ENCODE measurements at regions not wholly inside any gene's neighbourhood (a gene's known extent, or its start where the extent isn't known, plus 50 kb on each side); places are given as distances from the start of the nearest gene placed in this dataset.

GRCh38 chr1:65679773-65680172, 112.9 kb upstream of the PDE4B start:
- Histone ChIP-seq H3K4me3 (ENCODE audit: low read length in 2 of 2) (no peak overlapping the region), H3K4me1 (ENCODE audit: control insufficient read depth, insufficient read depth, low read length) (no peaks in the 10 kb centered on the region), H3K36me3 (ENCODE audit: control insufficient read depth in 2 of 2, insufficient read depth in 2 of 2, low read length in 2 of 2) (no peaks in the 10 kb centered on the region), H3K9me3 (ENCODE audit: control insufficient read depth in 2 of 2, low read length in 2 of 2) (no peaks in the 10 kb centered on the region), H3K27me3 (ENCODE audit: control insufficient read depth in 1 of 2, insufficient read depth in 2 of 2, low read length in 2 of 2) (no peaks in the 10 kb centered on the region), H3K27ac (ENCODE audit: low read length) (no peak overlapping the region), H3K9ac (ENCODE audit: low read length in 2 of 2) (no peak overlapping the region)

- no peaks in the 10 kb centered on the region for H3K27me3 ChIP-seq (ENCODE audit: control insufficient read depth in 1 of 2, insufficient read depth in 2 of 2, low read length in 2 of 2)
- no peaks in the 10 kb centered on the region for H3K4me1 ChIP-seq (ENCODE audit: control insufficient read depth, insufficient read depth, low read length)
- no peaks in the 10 kb centered on the region for H3K9me3 ChIP-seq (ENCODE audit: control insufficient read depth in 2 of 2, low read length in 2 of 2)
- H3K36me3 ChIP-seq (ENCODE audit: control insufficient read depth in 2 of 2, insufficient read depth in 2 of 2, low read length in 2 of 2) = no peaks in the 10 kb centered on the region
- H3K9ac ChIP-seq (ENCODE audit: low read length in 2 of 2) = no peak overlapping the region
- no peak overlapping the region for H3K27ac ChIP-seq (ENCODE audit: low read length)
- H3K4me3 ChIP-seq (ENCODE audit: low read length in 2 of 2) = no peak overlapping the region
These were observed 111.6 kb upstream of the PDE4B start for GRCh38 chr1:65681096-65681495.

GRCh38 chr1:65687428-65688214, 105.1 kb upstream of the PDE4B start:
- Histone ChIP-seq H3K4me1 (ENCODE audit: control insufficient read depth, insufficient read depth, low read length) (peaks cover 9% of the 10 kb centered on the region), H3K9me3 (ENCODE audit: control insufficient read depth in 2 of 2, low read length in 2 of 2) (no peaks in the 10 kb centered on the region), H3K27ac (ENCODE audit: low read length) (no peak overlapping the region), H3K9ac (ENCODE audit: low read length in 2 of 2) (no peak overlapping the region), H3K4me3 (ENCODE audit: low read length in 2 of 2) (no peak overlapping the region), H3K36me3 (ENCODE audit: control insufficient read depth in 2 of 2, insufficient read depth in 2 of 2, low read length in 2 of 2) (no peaks in the 10 kb centered on the region), H3K27me3 (ENCODE audit: control insufficient read depth in 1 of 2, insufficient read depth in 2 of 2, low read length in 2 of 2) (no peaks in the 10 kb centered on the region)

- no peaks in the 10 kb centered on the region for H3K9me3 ChIP-seq (ENCODE audit: control insufficient read depth in 2 of 2, low read length in 2 of 2)
- no peak overlapping the region for H3K4me3 ChIP-seq (ENCODE audit: low read length in 2 of 2)
- peaks cover 9% of the 10 kb centered on the region for H3K4me1 ChIP-seq (ENCODE audit: control insufficient read depth, insufficient read depth, low read length)
- no peak overlapping the region for H3K9ac ChIP-seq (ENCODE audit: low read length in 2 of 2)
- no peaks in the 10 kb centered on the region for H3K36me3 ChIP-seq (ENCODE audit: control insufficient read depth in 2 of 2, insufficient read depth in 2 of 2, low read length in 2 of 2)
- no peaks in the 10 kb centered on the region for H3K27me3 ChIP-seq (ENCODE audit: control insufficient read depth in 1 of 2, insufficient read depth in 2 of 2, low read length in 2 of 2)
- no peak overlapping the region for H3K27ac ChIP-seq (ENCODE audit: low read length)
These were observed 104.5 kb upstream of the PDE4B start for GRCh38 chr1:65688215-65688566.

- H3K4me3 ChIP-seq (ENCODE audit: low read length in 2 of 2) = no peak overlapping the region
- no peak overlapping the region for H3K9ac ChIP-seq (ENCODE audit: low read length in 2 of 2)
- no peaks in the 10 kb centered on the region for H3K27me3 ChIP-seq (ENCODE audit: control insufficient read depth in 1 of 2, insufficient read depth in 2 of 2, low read length in 2 of 2)
- H3K4me1 ChIP-seq (ENCODE audit: control insufficient read depth, insufficient read depth, low read length) = peaks cover 9% of the 10 kb centered on the region
- no peaks in the 10 kb centered on the region for H3K9me3 ChIP-seq (ENCODE audit: control insufficient read depth in 2 of 2, low read length in 2 of 2)
- no peak overlapping the region for H3K27ac ChIP-seq (ENCODE audit: low read length)
- no peaks in the 10 kb centered on the region for H3K36me3 ChIP-seq (ENCODE audit: control insufficient read depth in 2 of 2, insufficient read depth in 2 of 2, low read length in 2 of 2)
These were observed 103.8 kb upstream of the PDE4B start for GRCh38 chr1:65688848-65689247.

- H3K9me3 ChIP-seq (ENCODE audit: control insufficient read depth in 2 of 2, low read length in 2 of 2) = no peaks in the 10 kb centered on the region
- no peak overlapping the region for H3K27ac ChIP-seq (ENCODE audit: low read length)
- no peaks in the 10 kb centered on the region for H3K27me3 ChIP-seq (ENCODE audit: control insufficient read depth in 1 of 2, insufficient read depth in 2 of 2, low read length in 2 of 2)
- no peak overlapping the region for H3K9ac ChIP-seq (ENCODE audit: low read length in 2 of 2)
- H3K4me3 ChIP-seq (ENCODE audit: low read length in 2 of 2) = no peak overlapping the region
- H3K4me1 ChIP-seq (ENCODE audit: control insufficient read depth, insufficient read depth, low read length) = peaks cover 9% of the 10 kb centered on the region
- H3K36me3 ChIP-seq (ENCODE audit: control insufficient read depth in 2 of 2, insufficient read depth in 2 of 2, low read length in 2 of 2) = no peaks in the 10 kb centered on the region
These were observed 101.4 kb upstream of the PDE4B start for GRCh38 chr1:65691152-65691900.

- Histone ChIP-seq H3K9me3 (ENCODE audit: control insufficient read depth in 2 of 2, low read length in 2 of 2) (no peaks in the 10 kb centered on the region), H3K36me3 (ENCODE audit: control insufficient read depth in 2 of 2, insufficient read depth in 2 of 2, low read length in 2 of 2) (no peaks in the 10 kb centered on the region), H3K27ac (ENCODE audit: low read length) (no peak overlapping the region), H3K4me1 (ENCODE audit: control insufficient read depth, insufficient read depth, low read length) (peaks cover 9% of the 10 kb centered on the region), H3K27me3 (ENCODE audit: control insufficient read depth in 1 of 2, insufficient read depth in 2 of 2, low read length in 2 of 2) (no peaks in the 10 kb centered on the region), H3K4me3 (ENCODE audit: low read length in 2 of 2) (no peak overlapping the region), H3K9ac (ENCODE audit: low read length in 2 of 2) (no peak overlapping the region)
These were observed 100.7 kb upstream of the PDE4B start for GRCh38 chr1:65691972-65692371.

GRCh38 chr1:65694126-65694525, 98.6 kb upstream of the PDE4B start:
- Histone ChIP-seq H3K4me3 (ENCODE audit: low read length in 2 of 2) (no peak overlapping the region), H3K27me3 (ENCODE audit: control insufficient read depth in 1 of 2, insufficient read depth in 2 of 2, low read length in 2 of 2) (no peaks in the 10 kb centered on the region), H3K36me3 (ENCODE audit: control insufficient read depth in 2 of 2, insufficient read depth in 2 of 2, low read length in 2 of 2) (no peaks in the 10 kb centered on the region), H3K27ac (ENCODE audit: low read length) (no peak overlapping the region), H3K9me3 (ENCODE audit: control insufficient read depth in 2 of 2, low read length in 2 of 2) (no peaks in the 10 kb centered on the region), H3K4me1 (ENCODE audit: control insufficient read depth, insufficient read depth, low read length) (peaks cover 9% of the 10 kb centered on the region), H3K9ac (ENCODE audit: low read length in 2 of 2) (no peak overlapping the region)

- H3K4me1 ChIP-seq (ENCODE audit: control insufficient read depth, insufficient read depth, low read length) = peaks cover 9% of the 10 kb centered on the region
- H3K27me3 ChIP-seq (ENCODE audit: control insufficient read depth in 1 of 2, insufficient read depth in 2 of 2, low read length in 2 of 2) = no peaks in the 10 kb centered on the region
- no peaks in the 10 kb centered on the region for H3K36me3 ChIP-seq (ENCODE audit: control insufficient read depth in 2 of 2, insufficient read depth in 2 of 2, low read length in 2 of 2)
- H3K9me3 ChIP-seq (ENCODE audit: control insufficient read depth in 2 of 2, low read length in 2 of 2) = no peaks in the 10 kb centered on the region
- H3K4me3 ChIP-seq (ENCODE audit: low read length in 2 of 2) = no peak overlapping the region
- no peak overlapping the region for H3K9ac ChIP-seq (ENCODE audit: low read length in 2 of 2)
- H3K27ac ChIP-seq (ENCODE audit: low read length) = no peak overlapping the region
These were observed 97.8 kb upstream of the PDE4B start for GRCh38 chr1:65694933-65695332.

GRCh38 chr1:65698590-65698989, 94.1 kb upstream of the PDE4B start:
- no peak overlapping the region for H3K27ac ChIP-seq (ENCODE audit: low read length)
- no peak overlapping the region for H3K9ac ChIP-seq (ENCODE audit: low read length in 2 of 2)
- H3K36me3 ChIP-seq (ENCODE audit: control insufficient read depth in 2 of 2, insufficient read depth in 2 of 2, low read length in 2 of 2) = no peaks in the 10 kb centered on the region
- H3K27me3 ChIP-seq (ENCODE audit: control insufficient read depth in 1 of 2, insufficient read depth in 2 of 2, low read length in 2 of 2) = no peaks in the 10 kb centered on the region
- no peaks in the 10 kb centered on the region for H3K4me1 ChIP-seq (ENCODE audit: control insufficient read depth, insufficient read depth, low read length)
- H3K4me3 ChIP-seq (ENCODE audit: low read length in 2 of 2) = no peak overlapping the region
- H3K9me3 ChIP-seq (ENCODE audit: control insufficient read depth in 2 of 2, low read length in 2 of 2) = no peaks in the 10 kb centered on the region

GRCh38 chr1:65703853-65704252, 88.8 kb upstream of the PDE4B start:
- H3K27ac ChIP-seq (ENCODE audit: low read length) = no peak overlapping the region
- no peaks in the 10 kb centered on the region for H3K36me3 ChIP-seq (ENCODE audit: control insufficient read depth in 2 of 2, insufficient read depth in 2 of 2, low read length in 2 of 2)
- no peaks in the 10 kb centered on the region for H3K4me1 ChIP-seq (ENCODE audit: control insufficient read depth, insufficient read depth, low read length)
- H3K27me3 ChIP-seq (ENCODE audit: control insufficient read depth in 1 of 2, insufficient read depth in 2 of 2, low read length in 2 of 2) = no peaks in the 10 kb centered on the region
- H3K9ac ChIP-seq (ENCODE audit: low read length in 2 of 2) = no peak overlapping the region
- no peaks in the 10 kb centered on the region for H3K9me3 ChIP-seq (ENCODE audit: control insufficient read depth in 2 of 2, low read length in 2 of 2)
- H3K4me3 ChIP-seq (ENCODE audit: low read length in 2 of 2) = no peak overlapping the region
